H1 (cell line): ENCODE measurements at regions not wholly inside any gene's neighbourhood (a gene's known extent, or its start where the extent isn't known, plus 50 kb on each side); places are given as distances from the start of the nearest gene placed in this dataset.
"Not testable (repeated sequence)": the region's sequence is repeated elsewhere in the genome, so short reads cannot be mapped to it uniquely, and the experiment has no call there.

Experiments used
- CTCF ChIA-PET: fragments of 300-600 bp; sonication (Branson Sonifier 250); formaldehyde crosslinking; loops from one replicate; lab custom pipeline; 2021; ENCODE audit not compliant: partially characterized antibody; lab: Charles Lee
- POLR2A ChIA-PET: fragments of 300-600 bp; sonication (Branson Sonifier 250); formaldehyde crosslinking; loops from one replicate; lab custom pipeline; 2021; ENCODE audit warnings: inconsistent platforms; ENCODE audit not compliant: partially characterized antibody; lab: Charles Lee
- DNase-seq, 2 experiments: peaks; one replicate each; pipeline versions ENCODE4 v3.0.0 to v3.0.0-alpha.2; 2010 to 2022; ENCODE audit warnings: low spot score in 2 of 2, low read depth in 1 of 2, mixed read lengths in 1 of 2
- FAIRE-seq: peaks from 2 replicates; lab custom pipeline; 2011; peaks lifted over from hg19 to GRCh38; lab: Jason Lieb, UNC
- H2AFZ ChIP-seq: 2 replicates; pipeline ENCODE4 v1.8.1; 2012; ENCODE audit warnings: low read length, inconsistent platforms
- H2AK5ac ChIP-seq: 2 replicates; pipeline ENCODE4 v1.6.1; 2013; ENCODE audit warnings: low read depth, low read length
- H2BK120ac ChIP-seq: replicated peaks from 2 replicates; pipeline ENCODE3; 2013; ENCODE audit warnings: low read depth, low read length, inconsistent platforms
- H2BK12ac ChIP-seq: 2 replicates; pipeline ENCODE4 v1.6.1; 2013; ENCODE audit warnings: low read depth, low read length
- H2BK15ac ChIP-seq: 2 replicates; pipeline ENCODE4 v1.6.1; 2013; ENCODE audit warnings: low read length
- H2BK20ac ChIP-seq: 2 replicates; pipeline ENCODE4 v1.6.1; 2013; ENCODE audit warnings: low read length
- H2BK5ac ChIP-seq: 2 replicates; pipeline ENCODE4 v1.6.1; 2013; ENCODE audit warnings: low read depth, low read length
- H3K14ac ChIP-seq: 2 replicates; pipeline ENCODE4 v1.6.1; 2013; ENCODE audit warnings: inconsistent platforms; ENCODE audit not compliant: insufficient read length
- H3K18ac ChIP-seq: 2 replicates; pipeline ENCODE4 v1.6.1; 2013; ENCODE audit warnings: low read length; ENCODE audit errors: extremely low read depth
- H3K23ac ChIP-seq: 2 replicates; pipeline ENCODE4 v1.6.1; 2013; ENCODE audit warnings: inconsistent platforms; ENCODE audit not compliant: insufficient read length
- H3K23me2 ChIP-seq: 2 replicates; pipeline ENCODE4 v1.6.1; 2013; ENCODE audit warnings: low read depth, low read length
- H3K27ac ChIP-seq: 2 replicates; pipeline ENCODE4 v1.6.1; 2011; ENCODE audit warnings: low read depth, low read length, inconsistent platforms
- H3K27me3 ChIP-seq, 4 experiments: replicated peaks in 1 of 4; 1 replicate in 1 of 4; 2 replicates in 3 of 4; pipeline versions ENCODE4 v1.6.1 to v1.8.1; 2011 to 2013; ENCODE audit warnings: low read length in 3 of 4, mild to moderate bottlenecking in 3 of 4, inconsistent platforms in 2 of 4, mixed read lengths in 2 of 4, moderate library complexity in 1 of 4; ENCODE audit not compliant: control insufficient read depth in 3 of 4, insufficient read depth in 3 of 4; ENCODE audit errors: extremely low read depth in 1 of 4
- H3K36me3 ChIP-seq, 4 experiments: 2 replicates each; pipeline versions ENCODE4 v1.6.1 to v1.8.1; 2011 to 2013; ENCODE audit warnings: mild to moderate bottlenecking in 4 of 4, low read length in 3 of 4, moderate library complexity in 2 of 4, control low read depth in 1 of 4, inconsistent platforms in 1 of 4; ENCODE audit not compliant: insufficient read depth in 4 of 4, control insufficient read depth in 2 of 4
- H3K4ac ChIP-seq: replicated peaks from 2 replicates; pipeline ENCODE3; 2013; ENCODE audit warnings: low read length, low read depth, mixed read lengths, inconsistent platforms; ENCODE audit not compliant: insufficient read length
- H3K4me1 ChIP-seq, 4 experiments: replicated peaks in 1 of 4; 1 replicate in 1 of 4; 2 replicates in 3 of 4; pipeline versions ENCODE4 v1.6.1 to v1.8.1; 2011 to 2013; ENCODE audit warnings: low read length in 3 of 4, inconsistent platforms in 2 of 4, mixed read lengths in 1 of 4; ENCODE audit not compliant: insufficient read depth in 4 of 4, control insufficient read depth in 3 of 4
- H3K4me2 ChIP-seq, 2 experiments: 2 replicates each; pipeline versions ENCODE4 v1.6.1 to v1.8.1; 2011 to 2013; ENCODE audit warnings: low read depth in 2 of 2, low read length in 2 of 2, control low read depth in 1 of 2, inconsistent platforms in 1 of 2, mild to moderate bottlenecking in 1 of 2; ENCODE audit not compliant: insufficient read depth in 1 of 2
- H3K4me3 ChIP-seq, 4 experiments: fragments of 200-600, 300-600 bp in 1 of 4; sonication (generic), shearing (Covaris generic), sonication (Bioruptor Twin) in 1 of 4; 2 replicates each; pipeline versions ENCODE4 v1.5.1 to v1.8.1; 2011 to 2016; ENCODE audit warnings: low read length in 4 of 4, low read depth in 3 of 4, control low read depth in 2 of 4, inconsistent platforms in 2 of 4, mild to moderate bottlenecking in 2 of 4, mixed read lengths in 1 of 4, moderate library complexity in 1 of 4; ENCODE audit not compliant: insufficient read depth in 2 of 4; ENCODE audit errors: extremely low read depth in 1 of 4
- H3K56ac ChIP-seq: replicated peaks from 2 replicates; pipeline ENCODE3; 2013; ENCODE audit warnings: low read depth, mild to moderate bottlenecking, mixed read lengths, low read length, inconsistent platforms; ENCODE audit not compliant: insufficient read length
- H3K79me1 ChIP-seq: 2 replicates; pipeline ENCODE4 v1.6.1; 2013; ENCODE audit warnings: low read depth, low read length, control low read depth
- H3K79me2 ChIP-seq, 2 experiments: 2 replicates each; pipeline versions ENCODE4 v1.6.1 to v1.8.1; 2012 to 2013; ENCODE audit warnings: low read length in 2 of 2, mild to moderate bottlenecking in 2 of 2, inconsistent platforms in 1 of 2; ENCODE audit not compliant: insufficient read depth in 2 of 2, control insufficient read depth in 1 of 2
- H3K9ac ChIP-seq, 4 experiments: replicated peaks in 1 of 4; 1 replicate in 1 of 4; 2 replicates in 3 of 4; pipeline versions ENCODE4 v1.6.1 to v1.8.1; 2011 to 2013; ENCODE audit warnings: low read depth in 3 of 4, low read length in 3 of 4, control low read depth in 2 of 4, mild to moderate bottlenecking in 2 of 4, moderate library complexity in 2 of 4, inconsistent platforms in 1 of 4; ENCODE audit errors: extremely low read depth in 1 of 4
- H3K9me3 ChIP-seq, 2 experiments: 2 replicates each; pipeline versions ENCODE4 v1.6.1 to v1.8.1; 2012 to 2013; ENCODE audit warnings: mild to moderate bottlenecking in 2 of 2, moderate library complexity in 2 of 2, control low read depth in 1 of 2, inconsistent platforms in 1 of 2, low read depth in 1 of 2, low read length in 1 of 2, mixed read lengths in 1 of 2; ENCODE audit not compliant: insufficient read depth in 2 of 2
- H4K20me1 ChIP-seq, 2 experiments: replicated peaks in 1 of 2; 2 replicates each; pipeline versions ENCODE3 to v1.8.1; 2011 to 2013; ENCODE audit warnings: inconsistent platforms in 2 of 2, low read length in 2 of 2, mild to moderate bottlenecking in 1 of 2; ENCODE audit not compliant: insufficient read depth in 2 of 2, control insufficient read depth in 1 of 2
- H4K5ac ChIP-seq: 2 replicates; pipeline ENCODE4 v1.6.1; 2013; ENCODE audit warnings: low read length, low read depth, mixed read lengths, inconsistent platforms; ENCODE audit not compliant: insufficient read length
- H4K8ac ChIP-seq: 2 replicates; pipeline ENCODE4 v1.8.0; 2013; ENCODE audit warnings: mild to moderate bottlenecking, moderate library complexity, low read length, inconsistent platforms; ENCODE audit not compliant: insufficient read depth; ENCODE audit errors: extremely low read depth
- H4K91ac ChIP-seq: replicated peaks from 2 replicates; pipeline ENCODE3; 2013; ENCODE audit warnings: low read length, mixed read lengths, inconsistent platforms; ENCODE audit not compliant: insufficient read length
- WGBS, 2 experiments: shearing (Covaris generic) in 1 of 2; methylation state at CpG; one replicate each; pipeline versions ENCODE4 v1.1.6 to v1.1.7; 2013 to 2015; ENCODE audit warnings: low lambda C conversion rate in 2 of 2, mixed read lengths in 2 of 2, inconsistent platforms in 1 of 2, low coverage in 1 of 2, missing lambda C conversion rate in 1 of 2; ENCODE audit not compliant: insufficient replicate concordance in 2 of 2, insufficient coverage in 1 of 2, insufficient read length in 1 of 2; ENCODE audit errors: extremely low coverage in 1 of 2, missing lambda C conversion rate in 1 of 2; 5-methylcytosine and 5-hydroxymethylcytosine counted together

DNA sequence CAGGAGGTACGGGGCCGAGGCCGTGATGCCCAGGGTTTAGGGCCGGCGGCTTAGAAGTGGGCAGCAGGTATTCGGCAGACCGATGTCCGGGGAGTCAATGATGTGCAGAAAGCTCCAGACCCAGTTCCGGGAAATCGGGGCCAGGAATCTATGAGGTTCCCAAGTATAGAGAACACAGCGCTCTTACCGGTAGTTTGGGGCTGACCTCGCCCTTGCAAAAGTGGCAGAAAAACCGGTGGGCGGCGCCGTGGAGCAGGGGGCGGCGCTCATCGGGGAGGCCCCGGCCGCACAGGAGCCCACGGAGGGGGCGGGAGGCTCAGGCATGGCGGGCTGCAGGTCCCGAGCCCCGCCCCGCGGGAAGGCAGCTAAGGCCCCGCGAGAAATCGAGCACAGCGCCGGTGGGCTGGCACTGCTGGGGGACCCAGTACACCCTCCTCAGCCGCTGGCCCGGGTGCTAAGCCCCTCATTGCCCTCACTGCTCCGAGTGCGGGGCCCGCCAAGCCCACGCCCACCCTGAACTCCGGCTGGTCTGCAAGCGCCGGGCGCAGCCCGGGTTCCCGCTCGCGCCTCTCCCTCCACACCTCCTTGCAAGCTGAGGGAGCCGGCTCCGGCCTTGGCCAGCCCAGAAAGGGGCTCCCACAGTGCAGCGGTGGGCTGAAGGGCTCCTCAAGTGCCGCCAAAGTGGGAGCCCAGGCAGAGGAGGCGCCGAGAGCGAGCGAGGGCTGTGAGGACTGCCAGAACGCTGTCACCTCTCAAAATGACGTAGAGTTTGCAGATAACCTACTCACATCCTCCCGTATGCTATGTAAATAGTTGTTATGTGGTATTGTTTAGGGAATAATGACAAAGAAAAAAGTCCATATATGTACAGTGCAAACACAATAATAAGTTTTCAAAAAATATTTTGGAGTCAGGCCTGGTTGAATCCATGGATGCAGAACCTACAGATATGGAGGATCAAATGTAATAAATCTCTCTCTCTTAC, 80.6 kb upstream of the NBPF20 start:
- H4K91ac ChIP-seq, H2AK5ac ChIP-seq, H2BK15ac ChIP-seq, H3K9ac ChIP-seq, H3K4ac ChIP-seq, H3K23me2 ChIP-seq, H3K14ac ChIP-seq, H3K4me2 ChIP-seq, H2BK12ac ChIP-seq, H3K36me3 ChIP-seq, H3K4me1 ChIP-seq, H2AFZ ChIP-seq, H3K27me3 ChIP-seq, FAIRE-seq, H2BK120ac ChIP-seq, H4K8ac ChIP-seq, H4K20me1 ChIP-seq, H3K4me3 ChIP-seq, CTCF ChIA-PET, H2BK20ac ChIP-seq, H3K79me2 ChIP-seq, H3K23ac ChIP-seq, DNase-seq, POLR2A ChIA-PET, H3K56ac ChIP-seq, H3K27ac ChIP-seq, H2BK5ac ChIP-seq, H3K79me1 ChIP-seq, H3K18ac ChIP-seq, H3K9me3 ChIP-seq, H4K5ac ChIP-seq: not testable (repeated sequence)
- WGBS, 2 experiments, result 80% methylated on average over 1 of the region's 59 CpGs; no CpG with 5 or more reads in 1 of the 2 experiments
